Aorta (tissue), 5 donors: ENCODE measurements at regions not wholly inside any gene's neighbourhood (a gene's known extent, or its start where the extent isn't known, plus 50 kb on each side); places are given as distances from the start of the nearest gene placed in this dataset.

Source experiments
- ATAC-seq: fragments of 200-7000 bp; cut with Tn5 transposase; one replicate; pipeline ENCODE4 v1.9.1; 2022; ENCODE audit warnings: moderate library complexity; ENCODE audit not compliant: low FRiP score
- DNase-seq, 2 donors: peaks; one replicate each; pipeline ENCODE4 v3.0.0-alpha.2; 2020
- H3K27ac ChIP-seq, 2 donors: one replicate each; pipeline ENCODE4 v1.5.1; 2013; ENCODE audit warnings: low read length in 2 of 2, mild to moderate bottlenecking in 2 of 2, moderate library complexity in 2 of 2, control low read depth in 1 of 2, inconsistent platforms in 1 of 2, low read depth in 1 of 2
- H3K27me3 ChIP-seq, 2 donors: one replicate each; pipeline ENCODE4 v1.6.1; 2013; ENCODE audit warnings: control low read depth in 1 of 2, low read length in 1 of 2, mild to moderate bottlenecking in 1 of 2, moderate library complexity in 1 of 2; ENCODE audit not compliant: insufficient read depth in 2 of 2, control insufficient read depth in 1 of 2
- H3K36me3 ChIP-seq, 2 donors: one replicate each; pipeline ENCODE4 v1.6.1; 2013; ENCODE audit warnings: control low read depth in 1 of 2, low read length in 1 of 2, mild to moderate bottlenecking in 1 of 2; ENCODE audit not compliant: insufficient read depth in 2 of 2, control insufficient read depth in 1 of 2
- H3K4me1 ChIP-seq, 2 donors: one replicate each; pipeline ENCODE4 v1.6.1; 2013; ENCODE audit warnings: low read length in 2 of 2, control low read depth in 1 of 2, mild to moderate bottlenecking in 1 of 2, moderate library complexity in 1 of 2; ENCODE audit not compliant: insufficient read depth in 2 of 2, control insufficient read depth in 1 of 2
- H3K4me3 ChIP-seq, 2 donors: one replicate each; pipeline ENCODE4 v1.5.1; 2013; ENCODE audit warnings: low read length in 2 of 2, control low read depth in 1 of 2, mild to moderate bottlenecking in 1 of 2
- H3K9me3 ChIP-seq: one replicate; pipeline ENCODE4 v1.6.1; 2013; ENCODE audit warnings: mild to moderate bottlenecking, low read length; ENCODE audit not compliant: control insufficient read depth
- WGBS, 2 donors: extraction: QIAGEN DNeasy Blood & Tissue Kit; methylation state at CpG; one replicate each; pipeline ENCODE4 v1.1.7; 2013; 5-methylcytosine and 5-hydroxymethylcytosine counted together
- intact Hi-C, 2 donors: fragments of 100-400 bp; cut with DNase I; formaldehyde crosslinking; loops; one replicate each; pipeline versions ENCODE4 v1.14.2 to v1.15.0; 2022
- donor health status: healthy with polysubstance abuse.
- donor health status: Bipolar disorder and iron deficiency.
- donor health status: DM: no; HTN: no; CAD: no.
- donor health status: DM: no; HTN: no; CAD: no.
- donor health status: DM: yes; HTN: yes; CAD: no.

DNA sequence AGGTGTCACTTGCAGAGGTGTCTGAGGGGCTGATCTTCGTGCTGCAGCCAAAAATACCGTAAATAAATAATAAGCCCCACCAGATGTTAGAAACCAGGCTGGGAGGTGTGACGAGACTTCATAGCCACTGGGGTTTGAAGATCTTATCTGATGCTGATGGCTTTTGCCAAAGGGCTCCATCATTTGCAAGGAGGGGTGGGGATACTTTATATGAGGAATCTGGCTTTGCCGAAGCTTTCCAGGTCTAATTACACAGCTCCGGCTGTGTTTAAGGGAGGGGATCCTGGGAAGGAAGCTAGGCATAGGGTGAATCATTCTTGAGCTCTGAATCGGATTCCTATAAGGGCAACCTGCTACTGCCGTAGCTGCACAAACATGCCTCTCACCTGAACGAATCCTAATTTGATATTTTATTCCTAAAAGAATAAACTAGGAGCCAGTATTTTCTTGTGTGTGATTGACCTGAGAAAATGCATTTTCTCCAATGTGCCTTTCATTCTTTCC, 249.6 kb downstream of the SOD2 start:
- H3K27me3 ChIP-seq, result no peaks in the 10 kb centered on the region
- WGBS, 2 donors, result 89 to 91% methylated on average over 8 of the region's 8 CpGs

DNA sequence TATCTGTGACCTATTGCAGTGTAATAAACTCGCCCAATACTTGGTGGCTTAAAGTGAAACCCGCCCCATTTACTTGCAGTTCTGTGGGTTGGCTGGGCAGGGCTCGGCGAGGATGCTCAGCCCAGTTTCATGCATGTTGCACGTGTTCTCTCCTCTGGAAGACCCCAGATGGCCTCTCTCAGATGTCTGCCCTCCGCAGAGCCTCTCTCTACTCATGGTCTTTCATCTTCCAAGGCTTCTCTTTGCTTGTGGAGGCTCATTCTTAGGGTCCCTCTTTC, 251.4 kb downstream of the SOD2 start:
- Histone ChIP-seq H3K4me1 (no peaks in the 10 kb centered on the region), H3K4me3 (no peak overlapping the region), H3K36me3 (no peaks in the 10 kb centered on the region), H3K9me3 (peaks cover 2% of the 10 kb centered on the region), H3K27me3 (no peaks in the 10 kb centered on the region), H3K27ac (no peak overlapping the region)
- ATAC-seq, result no peak
- no peak for DNase-seq
- intact Hi-C loops, result no loop called here
- WGBS, 2 donors, result 96% methylated on average over 6 of the region's 6 CpGs

More for the DNA sequence above, 249.6 kb downstream of the SOD2 start:
- intact Hi-C loops, result no loop called here
- Histone ChIP-seq H3K27ac (no peak overlapping the region), H3K4me3 (no peak overlapping the region), H3K4me1 (no peaks in the 10 kb centered on the region), H3K9me3 (peaks cover 2% of the 10 kb centered on the region), H3K36me3 (no peaks in the 10 kb centered on the region)
- ATAC-seq (no peak), DNase-seq (no peak)

DNA sequence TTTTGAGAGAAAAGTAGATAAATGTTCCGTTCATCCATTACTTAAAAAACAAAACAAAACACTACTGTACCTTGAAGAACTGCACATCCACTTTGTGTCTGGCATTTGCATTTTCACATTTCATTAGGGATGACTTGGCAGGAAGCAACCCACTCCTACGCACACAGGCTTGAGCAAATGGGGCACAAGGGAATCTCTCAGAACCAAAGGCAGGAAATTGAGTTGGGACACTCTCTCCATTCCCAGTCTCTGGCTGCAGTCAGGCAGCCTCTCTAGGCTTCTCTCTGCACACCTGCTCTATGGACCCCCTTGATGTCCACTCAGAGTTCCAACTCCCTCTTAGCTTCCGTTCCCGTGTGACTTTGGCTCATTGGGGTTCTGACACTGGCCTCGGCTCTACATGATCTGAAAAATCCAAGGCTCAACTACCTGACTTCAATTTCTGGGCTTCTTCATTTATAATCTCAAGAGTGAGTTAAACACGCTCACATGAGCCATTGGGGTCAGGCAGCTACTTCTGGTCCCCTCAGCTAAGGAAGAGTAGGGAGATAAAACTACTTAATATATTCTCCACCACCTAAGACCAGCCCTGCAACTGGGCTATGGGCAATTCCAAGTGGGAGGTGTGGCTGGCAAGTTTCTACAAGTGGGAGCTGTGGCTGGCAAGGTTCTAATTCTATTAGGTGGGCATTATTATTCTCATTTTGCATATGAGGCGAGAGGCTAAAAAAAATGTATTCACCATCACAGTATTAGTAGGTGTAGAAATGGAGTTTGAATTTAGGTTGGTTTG, 251.9 kb downstream of the SOD2 start:
- H3K4me3 ChIP-seq, result no peak overlapping the region
- H3K4me1 ChIP-seq, result no peaks in the 10 kb centered on the region
- ATAC-seq (no peak), DNase-seq (no peak)
- intact Hi-C loops, result no loop called here
- no peak overlapping the region for H3K27ac ChIP-seq
- H3K36me3 ChIP-seq, result no peaks in the 10 kb centered on the region
- 86 to 91% methylated on average over 7 of the region's 7 CpGs for WGBS, 2 donors
- H3K9me3 ChIP-seq, result peaks cover 2% of the 10 kb centered on the region
- H3K27me3 ChIP-seq, result no peaks in the 10 kb centered on the region

DNA sequence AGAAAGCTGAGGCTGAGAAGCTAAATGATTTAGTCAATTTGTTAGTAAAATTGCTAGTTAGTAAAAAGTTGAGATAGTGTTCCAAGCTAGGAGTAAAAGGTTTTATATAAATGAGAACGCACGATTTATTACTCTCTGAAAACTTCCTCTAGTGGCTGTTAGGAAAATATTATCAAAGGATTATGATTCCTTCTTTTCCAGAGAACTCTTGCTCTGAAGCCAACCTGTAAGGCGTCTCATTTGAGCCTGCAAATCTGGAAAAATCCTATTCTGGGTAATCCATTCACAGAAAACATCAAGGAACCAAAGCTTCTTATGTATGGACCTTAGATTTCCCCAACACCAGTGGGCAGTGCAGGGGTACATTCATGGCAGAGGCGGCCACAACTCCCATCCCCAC, 252.7 kb downstream of the SOD2 start:
- Histone ChIP-seq H3K27me3 (no peaks in the 10 kb centered on the region), H3K9me3 (peaks cover 1% of the 10 kb centered on the region), H3K4me1 (no peaks in the 10 kb centered on the region), H3K27ac (no peak overlapping the region), H3K36me3 (no peaks in the 10 kb centered on the region), H3K4me3 (no peak overlapping the region)
- WGBS, 2 donors, result 53 to 56% methylated on average over 4 of the region's 4 CpGs
- ATAC-seq (no peak), DNase-seq (no peak)
- intact Hi-C loops, result no loop called here

DNA sequence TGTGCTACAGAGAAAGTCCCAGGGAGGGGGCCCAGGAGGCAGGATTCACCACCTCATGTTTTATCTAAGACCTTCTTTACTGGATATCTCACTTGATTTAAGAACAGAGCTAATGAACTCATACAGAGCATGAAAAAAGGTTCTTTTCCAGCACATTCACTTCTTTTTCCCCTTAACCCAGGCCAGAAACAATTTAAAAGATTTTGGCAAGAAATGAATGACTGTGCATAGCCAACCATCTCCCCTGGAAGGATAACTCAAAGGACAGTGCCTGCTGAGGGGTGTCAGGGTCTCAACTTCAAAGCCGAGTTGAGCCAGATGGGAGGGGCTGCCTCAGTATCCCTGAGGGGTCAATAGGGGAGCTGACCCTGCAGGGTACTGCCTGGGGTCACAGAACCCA, 253.4 kb downstream of the SOD2 start:
- H3K36me3 ChIP-seq, result no peaks in the 10 kb centered on the region
- no peak for DNase-seq

DNA sequence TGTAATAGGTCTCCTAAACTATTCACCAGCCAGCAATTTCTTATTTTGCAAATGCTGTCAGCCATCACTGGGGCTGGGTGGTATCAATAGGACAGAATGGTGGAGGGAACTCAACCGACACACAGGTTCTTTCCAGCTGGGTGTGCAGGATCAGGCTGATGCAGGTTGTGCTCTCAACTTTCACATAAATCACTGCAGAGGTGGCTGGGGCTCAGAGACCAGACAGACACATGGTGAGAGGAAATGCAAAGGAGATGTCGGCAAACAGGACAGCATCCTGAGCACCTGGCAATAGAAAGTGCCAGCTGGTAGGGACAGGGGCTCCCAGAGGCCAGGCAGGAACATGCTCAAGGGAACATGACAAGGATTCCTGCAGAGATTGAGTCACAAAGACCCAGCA, 254.9 kb downstream of the SOD2 start:
- Histone ChIP-seq H3K9me3 (peaks cover 4% of the 10 kb centered on the region), H3K36me3 (no peaks in the 10 kb centered on the region), H3K4me1 (no peaks in the 10 kb centered on the region), H3K27ac (no peak overlapping the region), H3K4me3 (no peak overlapping the region), H3K27me3 (no peaks in the 10 kb centered on the region)
- no peak for DNase-seq
- ATAC-seq, result no peak
- WGBS, 2 donors, result 96 to 97% methylated on average over 2 of the region's 2 CpGs
- intact Hi-C loops, result no loop called here

More for the DNA sequence above, 253.4 kb downstream of the SOD2 start:
- Histone ChIP-seq H3K4me3 (no peak overlapping the region), H3K4me1 (no peaks in the 10 kb centered on the region), H3K27ac (no peak overlapping the region), H3K9me3 (no peaks in the 10 kb centered on the region), H3K27me3 (no peaks in the 10 kb centered on the region)
- intact Hi-C loops, result no loop called here
- no peak for ATAC-seq
- whole genome bisulfite sequencing, 2 donors, result 71 to 77% methylated on average over 1 of the region's 1 CpG

DNA sequence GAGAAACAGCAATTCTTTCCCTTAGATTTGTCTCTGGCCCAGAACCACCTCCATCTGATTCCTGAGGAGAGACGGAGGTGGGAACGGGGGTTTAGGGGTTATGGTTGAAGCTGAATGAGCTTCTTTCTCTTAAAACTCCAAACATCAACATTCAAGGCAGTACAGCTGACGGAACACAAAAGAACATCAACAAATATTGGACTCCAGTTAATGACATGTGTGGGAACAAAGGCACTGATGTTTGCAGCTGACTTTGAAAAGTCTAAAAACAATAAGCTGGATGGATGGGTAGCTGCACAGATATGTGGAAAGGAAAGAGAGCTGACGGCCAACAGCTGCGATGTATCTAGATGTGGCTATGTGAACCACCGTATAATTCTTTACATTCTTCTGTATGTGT, 256.5 kb downstream of the SOD2 start:
- H3K36me3 ChIP-seq, result no peaks in the 10 kb centered on the region
- 96% methylated on average over 6 of the region's 6 CpGs for WGBS, 2 donors
- ATAC-seq (no peak), DNase-seq (no peak)
- no peak overlapping the region for H3K27ac ChIP-seq
- intact Hi-C loops, result no loop called here
- peaks cover 5% of the 10 kb centered on the region for H3K9me3 ChIP-seq
- H3K27me3 ChIP-seq, result no peaks in the 10 kb centered on the region
- H3K4me1 ChIP-seq, result no peaks in the 10 kb centered on the region
- no peak overlapping the region for H3K4me3 ChIP-seq

DNA sequence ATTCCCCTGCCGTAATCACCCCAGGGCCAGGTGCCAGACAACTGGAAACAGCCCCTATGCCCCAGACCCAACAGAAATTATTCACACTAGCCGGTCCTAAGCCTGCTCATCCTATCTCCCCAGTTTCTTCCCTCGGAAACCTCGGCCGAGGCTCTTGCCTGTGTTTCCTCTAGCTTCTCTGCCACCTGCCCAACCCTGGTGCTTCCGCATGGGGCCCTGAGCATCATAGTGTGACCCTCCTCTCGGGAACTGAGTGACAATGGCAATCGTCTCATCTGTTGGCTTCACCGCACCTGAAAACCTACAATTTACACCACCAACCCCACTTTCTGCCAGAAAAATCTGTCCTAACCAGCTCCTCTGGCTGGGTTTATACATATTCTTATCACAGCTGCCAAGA, 257.3 kb downstream of the SOD2 start:
- ATAC-seq (no peak), DNase-seq (no peak)
- Histone ChIP-seq H3K4me1 (no peaks in the 10 kb centered on the region), H3K4me3 (no peak overlapping the region), H3K27me3 (no peaks in the 10 kb centered on the region), H3K27ac (no peak overlapping the region), H3K9me3 (peaks cover 5% of the 10 kb centered on the region), H3K36me3 (no peaks in the 10 kb centered on the region)
- WGBS, 2 donors, result 97 to 98% methylated on average over 9 of the region's 9 CpGs
- intact Hi-C loops, result no loop called here

DNA sequence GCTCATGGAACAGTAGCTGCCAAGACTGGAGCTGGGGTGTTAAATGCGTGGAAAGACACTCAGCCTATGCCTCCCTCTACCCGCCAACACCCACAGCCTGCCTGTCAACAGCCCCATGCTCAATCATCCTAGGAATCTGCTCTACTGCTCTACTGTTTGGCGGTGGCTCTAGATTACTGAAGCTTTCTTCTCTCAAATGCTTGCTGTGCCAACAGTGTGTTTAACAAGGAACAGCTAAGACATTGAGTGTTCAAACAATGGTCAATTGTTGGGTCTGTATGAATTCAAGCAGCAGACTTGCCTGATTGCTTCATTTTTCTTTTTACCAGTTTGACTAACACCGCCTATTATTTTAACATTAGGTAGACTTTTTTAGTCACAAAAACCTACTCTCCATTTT, 258.6 kb downstream of the SOD2 start:
- Histone ChIP-seq H3K4me1 (no peaks in the 10 kb centered on the region), H3K27me3 (no peaks in the 10 kb centered on the region), H3K9me3 (peaks cover 5% of the 10 kb centered on the region), H3K4me3 (no peak overlapping the region), H3K36me3 (no peaks in the 10 kb centered on the region), H3K27ac (no peak overlapping the region)
- intact Hi-C loops, result no loop called here
- ATAC-seq (no peak), DNase-seq (no peak)
- 48 to 55% methylated on average over 4 of the region's 4 CpGs for WGBS, 2 donors
